ENCODE measurements at regions not wholly inside any gene's neighbourhood (a gene's known extent, or its start where the extent isn't known, plus 50 kb on each side); places are given as distances from the start of the nearest gene placed in this dataset.

DNA sequence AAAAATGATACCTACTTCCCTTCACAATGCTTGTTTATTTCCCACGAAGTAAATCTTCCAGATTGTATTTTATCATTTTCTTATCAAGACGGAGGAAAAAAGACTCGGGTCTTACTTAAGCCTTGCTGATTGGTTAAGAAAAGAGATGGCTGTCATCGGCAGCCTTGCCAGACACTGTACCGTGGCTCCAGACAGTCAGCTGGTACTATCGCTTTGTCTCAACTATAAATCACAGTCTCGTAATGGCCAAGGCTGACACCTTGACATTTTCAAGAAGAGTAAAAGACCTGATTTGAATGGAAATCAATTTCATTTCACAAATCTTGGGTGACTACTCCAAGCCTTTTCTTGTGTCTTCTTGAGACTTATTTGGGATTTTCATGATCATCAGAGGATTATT, 868.0 kb downstream of the USP25 start:
- DNase-seq, result no peak

DNA sequence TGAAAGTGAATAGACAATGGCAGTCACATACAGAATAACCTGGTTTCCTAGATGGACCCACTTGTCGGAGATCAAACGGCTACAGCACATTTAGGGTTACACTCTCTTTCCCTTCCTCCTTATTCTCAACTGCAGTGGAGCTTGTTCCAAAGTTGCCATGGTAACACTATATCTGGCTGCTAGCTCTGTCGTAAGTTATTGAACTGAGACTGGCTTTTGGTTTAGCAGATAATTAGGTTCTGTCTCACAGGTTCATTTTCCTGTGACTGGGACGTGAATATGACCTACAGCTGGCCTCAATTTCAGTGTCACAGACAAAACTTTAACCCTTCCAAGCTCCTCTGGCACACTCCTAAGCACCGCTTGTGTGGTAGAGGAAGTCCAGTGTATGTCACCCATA, 875.8 kb downstream of the USP25 start:
- no peak for DNase-seq

DNA sequence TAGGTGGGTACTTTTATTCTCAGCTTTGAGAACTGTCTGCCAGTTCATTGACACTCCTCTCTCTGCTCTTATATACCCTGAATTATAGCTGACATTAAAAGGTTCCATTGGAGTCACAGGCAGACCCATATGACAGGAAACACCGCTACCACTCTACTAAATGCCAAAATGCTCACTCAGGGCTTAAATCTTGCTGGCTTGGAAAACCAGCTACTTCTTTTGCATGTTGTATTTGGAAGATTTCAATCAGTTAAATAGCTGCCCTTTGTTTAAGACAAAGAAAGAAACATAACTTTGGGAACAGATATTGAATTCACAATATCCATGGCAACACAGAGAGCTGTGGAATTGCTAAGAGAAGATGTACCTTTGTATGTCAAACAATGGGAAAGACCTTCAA, 876.5 kb downstream of the USP25 start:
- DNase-seq, result no peak

DNA sequence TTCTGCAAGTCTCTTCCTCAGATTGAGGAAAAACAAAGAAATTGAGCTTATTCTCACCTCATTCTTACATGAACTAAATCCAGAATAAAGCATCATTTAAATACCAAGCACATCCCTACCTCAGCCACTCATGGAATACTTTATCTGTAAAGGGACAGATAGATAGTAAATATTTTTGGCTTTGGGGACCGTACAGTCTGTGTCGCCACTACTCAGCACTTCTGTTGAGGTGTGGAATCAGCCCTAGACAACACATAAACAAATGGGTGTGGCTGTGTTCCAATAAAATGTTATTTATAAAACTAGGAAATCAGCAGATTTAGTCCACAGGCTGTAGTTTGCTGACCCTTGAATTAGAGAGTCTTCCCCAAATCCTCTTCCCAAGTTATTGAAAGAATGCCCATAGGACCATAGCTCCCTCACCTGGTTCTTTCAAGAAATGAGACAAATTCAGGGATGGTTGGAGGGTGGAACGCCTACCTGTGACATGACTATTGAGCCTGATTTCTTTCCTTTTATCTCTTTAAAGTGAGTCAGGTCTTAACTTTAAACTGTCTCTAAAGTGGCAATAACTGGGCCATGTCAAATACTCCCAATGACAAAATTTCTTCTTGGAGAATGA, 878.5 kb downstream of the USP25 start:
- no peak for DNase-seq

DNA sequence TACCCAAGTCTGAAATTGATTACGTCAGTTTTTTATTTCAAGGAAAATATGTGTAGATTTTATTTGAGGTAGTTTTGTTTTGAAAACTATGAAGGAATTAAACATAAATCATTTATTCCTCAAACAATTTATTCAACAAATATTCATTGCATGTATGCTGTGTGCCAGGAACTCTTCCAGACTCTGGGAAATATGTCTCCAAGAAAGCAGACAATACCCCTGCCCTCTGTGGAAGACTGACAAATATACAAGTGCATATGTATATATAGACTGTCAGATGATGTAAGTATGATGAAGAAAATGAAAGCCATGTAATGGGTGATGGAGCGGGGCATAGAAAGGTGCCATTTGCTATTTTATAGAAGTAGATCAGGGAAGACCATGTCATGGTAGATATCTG, 889.5 kb downstream of the USP25 start:
- no peak for DNase-seq

DNA sequence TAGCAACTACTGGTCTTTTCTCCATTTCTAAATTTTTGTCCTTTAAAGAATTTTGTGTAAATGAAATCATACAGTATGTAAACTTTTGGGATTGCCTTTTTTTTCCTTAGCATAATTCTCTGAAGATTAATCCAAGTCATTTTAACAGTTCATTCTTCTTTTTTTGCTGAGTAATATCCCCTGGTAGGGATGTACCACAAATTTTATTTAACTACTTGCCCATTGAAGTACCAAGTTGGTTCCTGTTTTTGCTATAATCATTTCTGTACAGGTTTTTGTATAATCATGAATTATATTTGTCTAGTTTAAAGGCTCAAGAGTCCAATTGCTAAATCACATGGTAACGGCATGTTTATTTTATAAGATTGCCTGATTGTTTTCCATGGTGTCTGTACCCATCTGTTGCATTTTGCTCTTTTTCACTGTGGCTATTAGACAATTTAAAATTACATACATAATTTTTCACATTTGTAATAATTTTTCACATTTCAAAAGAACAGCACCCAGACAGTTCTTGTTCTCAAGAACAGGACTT, 891.1 kb downstream of the USP25 start:
- no peak for DNase-seq

DNA sequence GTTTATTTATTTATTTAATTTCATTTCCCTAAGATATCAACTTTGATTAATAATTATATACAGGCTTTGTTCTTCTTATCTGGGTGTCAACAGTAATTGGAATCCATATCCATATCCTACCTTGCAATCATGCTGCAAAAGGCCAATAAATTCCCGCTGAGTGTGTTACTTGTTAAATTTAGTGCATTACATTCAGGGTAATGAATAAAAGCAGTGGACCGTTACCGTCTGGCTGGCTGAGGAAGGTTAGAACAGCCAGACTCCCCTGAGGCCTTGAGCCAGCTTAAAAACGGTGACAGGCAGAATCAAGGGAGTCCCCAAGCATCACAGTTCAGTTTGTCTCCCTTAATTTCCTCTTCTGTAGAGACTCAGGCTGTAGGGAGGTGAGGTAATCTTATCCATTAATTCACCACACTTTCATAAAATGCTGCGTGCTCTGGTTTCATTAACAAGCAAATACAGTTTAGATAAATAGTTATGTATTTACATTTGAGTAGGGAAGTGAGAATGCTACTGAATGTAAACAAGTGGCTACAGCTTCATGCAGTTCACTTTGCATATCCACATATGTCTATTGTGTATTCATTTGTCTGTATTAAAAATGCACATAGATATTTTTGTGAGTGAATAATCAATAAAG, 888.2 kb upstream of the CXADR start:
- DNase-seq, result no peak

DNA sequence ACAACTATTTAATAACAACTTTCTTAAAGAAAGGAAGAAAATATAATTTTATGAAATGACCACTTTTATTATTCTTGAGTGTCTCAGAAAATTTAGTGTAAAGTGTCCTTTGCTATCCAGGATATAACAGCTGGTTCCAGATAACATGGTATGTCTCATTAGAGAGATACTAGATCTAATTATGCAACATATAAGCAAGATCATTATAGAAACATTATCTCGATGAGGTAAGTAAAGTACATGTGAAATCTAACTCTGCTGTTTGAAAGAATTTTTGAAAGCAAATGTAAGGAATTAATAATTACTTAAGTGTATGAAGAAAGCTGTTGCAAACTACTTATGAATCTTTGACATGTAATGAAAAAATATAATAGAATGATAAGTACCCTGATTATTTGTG, 887.4 kb upstream of the CXADR start:
- DNase-seq, result no peak

DNA sequence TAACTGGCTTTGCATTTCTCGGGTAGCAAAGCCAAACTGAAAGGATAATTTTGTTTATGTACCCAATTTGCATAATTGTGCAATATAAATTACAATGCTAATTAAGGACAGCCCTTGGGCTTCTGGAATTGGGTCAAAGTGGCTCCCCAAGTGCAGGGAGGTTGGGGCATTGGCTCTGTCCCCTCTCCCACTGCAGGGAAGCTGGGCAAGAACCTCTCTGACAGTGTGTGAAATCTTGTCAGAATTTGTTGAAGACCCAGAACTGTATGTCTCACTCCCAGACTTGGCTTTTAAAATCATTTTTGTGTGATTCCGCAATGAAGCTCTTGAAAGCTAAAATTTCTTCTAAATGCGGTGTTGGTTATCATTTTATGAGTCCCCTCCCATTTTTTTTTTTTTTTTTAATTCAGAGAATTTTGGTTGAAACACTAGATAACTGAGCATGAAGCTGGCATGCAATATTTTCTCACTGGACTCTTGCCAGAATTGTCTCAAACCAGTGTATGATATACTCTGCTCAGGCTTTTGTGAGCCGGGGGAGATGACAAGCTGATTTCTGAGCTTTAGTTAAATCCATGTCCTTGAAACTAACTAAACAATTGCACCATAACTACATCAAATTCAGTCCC, 878.9 kb upstream of the CXADR start:
- no peak for DNase-seq

DNA sequence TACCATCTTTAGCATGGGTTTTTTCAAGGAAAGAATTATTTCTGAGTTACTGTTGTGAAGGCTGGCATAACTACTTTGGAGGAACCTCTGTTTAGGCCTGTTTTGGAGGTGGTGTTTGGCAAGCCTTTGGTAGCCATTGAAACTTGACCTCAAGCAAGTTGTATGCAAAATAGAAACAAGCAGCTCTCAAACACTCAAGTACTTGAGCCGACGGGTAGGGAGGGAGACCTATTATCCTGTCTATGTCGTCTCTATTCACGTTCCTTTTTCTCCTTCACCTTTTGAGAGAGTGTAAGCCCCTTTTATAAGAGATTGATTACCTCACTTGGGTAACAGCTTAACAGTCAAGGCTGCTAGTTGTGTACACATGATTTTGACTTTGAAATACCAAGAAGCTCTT, 878.3 kb upstream of the CXADR start:
- no peak for DNase-seq

DNA sequence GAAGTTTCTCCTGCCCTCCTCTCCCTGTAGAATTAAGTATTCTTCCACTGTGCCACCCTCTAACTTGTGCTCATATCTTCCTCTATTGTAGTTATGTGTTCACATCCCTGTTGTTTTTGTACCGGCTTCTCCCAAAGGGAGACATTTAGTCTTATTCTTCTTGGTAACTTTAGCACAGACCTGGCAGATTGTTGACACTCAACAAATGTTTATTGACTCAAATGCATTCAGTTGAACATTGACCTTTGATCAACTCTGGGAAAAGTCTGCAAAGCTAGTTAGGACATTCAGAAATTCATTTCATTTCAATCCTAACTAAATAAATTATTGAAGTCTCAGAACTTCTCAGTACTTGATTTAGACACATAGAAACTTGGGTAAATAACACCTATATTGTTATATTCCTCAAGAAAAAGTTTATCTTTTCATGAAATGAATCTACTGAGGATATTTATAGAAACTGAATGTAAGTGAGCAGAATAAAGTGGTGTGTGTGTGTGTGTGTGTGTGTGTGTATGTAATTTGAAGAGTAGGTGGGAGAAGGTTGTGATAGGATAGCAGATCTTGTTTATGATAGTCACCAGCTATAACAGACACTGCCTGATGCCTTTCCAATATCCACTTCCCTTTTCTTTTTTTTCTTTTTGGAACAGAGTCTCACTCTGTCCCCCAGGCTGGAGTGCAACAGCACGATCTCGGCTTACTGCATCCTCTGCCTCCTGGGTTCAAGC, 872.4 kb upstream of the CXADR start:
- DNase-seq, result no peak

DNA sequence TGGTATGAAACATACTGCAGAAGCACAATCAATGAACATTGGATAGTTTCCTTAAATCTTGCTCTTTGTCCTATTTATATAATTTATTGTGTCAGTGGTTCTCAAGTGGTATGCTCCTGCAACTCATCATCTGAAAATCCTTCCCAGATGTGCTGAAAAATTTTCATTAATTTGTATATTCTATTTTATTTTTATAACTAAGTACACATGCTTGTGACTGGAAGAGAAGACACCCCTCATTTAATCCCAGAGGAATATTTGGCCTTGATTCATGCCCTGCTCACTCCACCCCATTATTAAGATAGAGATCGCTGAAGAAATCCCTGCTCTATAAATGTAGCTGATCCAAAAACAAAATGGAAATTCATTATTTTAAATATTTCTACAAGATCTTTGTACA, 870.5 kb upstream of the CXADR start:
- DNase-seq, result no peak

DNA sequence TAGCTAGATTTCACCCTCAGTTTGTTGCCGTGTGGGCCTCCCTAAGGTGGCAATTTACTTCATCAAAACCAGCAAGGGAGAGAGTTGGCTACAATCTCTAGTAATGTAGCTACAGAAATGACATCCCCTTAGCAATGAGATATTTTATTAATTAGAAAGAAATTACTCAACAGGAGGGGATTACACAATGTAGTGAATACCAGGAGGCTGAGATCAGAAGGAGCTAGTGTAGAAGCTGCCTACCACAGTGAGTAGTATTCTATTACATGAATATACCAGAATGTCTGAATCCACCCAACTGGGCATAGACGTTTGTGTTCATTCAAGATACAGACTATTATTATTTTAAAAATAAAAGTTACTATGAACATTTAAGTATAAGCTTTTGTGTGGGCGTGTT, 868.2 kb upstream of the CXADR start:
- DNase-seq, result no peak

DNA sequence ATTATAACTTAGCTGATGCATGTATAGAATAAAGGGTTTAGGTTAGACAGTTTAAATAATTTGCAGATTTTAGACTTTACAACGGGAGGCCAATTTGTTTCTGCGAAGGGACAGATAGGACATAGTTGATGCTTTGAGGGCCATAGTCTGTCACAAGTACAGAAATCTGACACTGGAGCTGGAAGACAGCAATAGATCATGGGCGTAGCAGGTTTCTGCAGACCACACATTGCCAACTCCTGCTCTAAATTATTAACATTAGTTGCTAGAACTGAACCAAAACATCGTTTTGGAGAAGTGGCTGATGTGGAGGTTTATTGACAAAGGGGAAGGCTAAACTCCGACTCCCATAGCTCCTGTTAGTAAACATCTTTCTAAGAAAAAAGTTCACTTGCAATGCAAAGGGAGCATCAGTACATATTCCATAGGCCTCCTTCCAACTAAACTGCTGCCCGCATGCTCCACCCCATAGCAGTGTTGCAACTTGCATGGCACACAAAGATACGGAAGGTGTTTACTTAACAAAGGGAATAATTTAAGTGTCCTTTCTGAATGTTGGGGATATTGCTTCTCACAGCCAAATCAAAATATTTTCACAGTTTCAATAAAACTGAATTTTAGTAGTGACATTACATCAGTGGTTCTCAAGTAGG, 862.0 kb upstream of the CXADR start:
- DNase-seq, result no peak

DNA sequence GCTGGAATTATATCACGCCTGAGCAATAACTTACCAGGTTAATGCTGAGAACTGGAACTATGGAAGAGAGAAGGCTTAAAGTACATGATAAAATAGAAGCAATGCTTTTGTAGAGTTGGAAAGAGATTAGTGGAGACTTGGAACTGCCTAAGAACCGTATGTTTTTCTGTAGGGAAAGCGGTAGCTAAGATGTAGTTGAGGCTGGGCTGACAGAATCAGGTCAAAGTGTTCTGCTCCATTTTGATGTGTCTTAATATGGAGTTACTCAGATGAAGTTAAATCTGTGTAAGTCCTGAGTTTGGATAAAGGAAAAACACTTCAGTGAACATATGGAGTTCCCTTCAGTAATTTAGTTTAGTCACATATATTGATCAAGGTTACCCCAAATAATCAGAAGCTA, 860.9 kb upstream of the CXADR start:
- DNase-seq, result no peak

DNA sequence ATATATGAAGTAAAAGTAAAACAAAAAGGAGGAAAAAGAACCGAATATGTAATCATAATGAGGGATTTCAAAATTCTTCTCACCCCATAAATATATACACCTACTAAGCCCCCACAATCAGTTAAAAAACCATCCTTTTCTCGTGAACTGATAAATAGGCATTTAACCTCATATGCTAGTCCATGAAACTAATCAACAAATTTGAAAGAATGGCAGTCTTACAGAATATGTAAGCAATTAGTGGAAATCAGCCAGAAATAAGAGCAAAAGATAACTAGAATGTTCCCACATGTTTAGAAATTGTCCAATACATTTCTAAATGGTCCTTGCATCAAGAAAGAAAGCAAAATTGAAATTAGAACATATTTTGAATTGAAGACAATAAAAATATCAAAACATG, 849.4 kb upstream of the CXADR start:
- no peak for DNase-seq

DNA sequence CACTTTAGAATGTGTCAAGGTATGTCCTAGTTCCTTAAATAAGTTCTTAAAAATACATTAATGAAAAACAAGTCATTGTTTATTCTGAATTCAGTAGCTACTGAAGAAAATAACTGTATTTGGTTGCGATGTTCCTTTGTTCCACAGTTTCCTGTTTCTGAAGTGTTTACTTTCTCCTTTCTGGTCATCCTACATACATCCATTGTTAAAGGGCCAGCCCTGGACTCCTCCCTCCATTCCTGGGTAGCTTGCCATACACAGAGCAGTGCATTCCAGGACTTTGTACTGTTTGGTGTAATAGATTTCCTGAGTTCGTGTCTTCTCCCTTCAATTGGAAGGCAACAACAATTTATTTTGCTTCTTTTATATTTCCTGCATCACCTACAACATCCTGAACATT, 845.4 kb upstream of the CXADR start:
- DNase-seq, result no peak

DNA sequence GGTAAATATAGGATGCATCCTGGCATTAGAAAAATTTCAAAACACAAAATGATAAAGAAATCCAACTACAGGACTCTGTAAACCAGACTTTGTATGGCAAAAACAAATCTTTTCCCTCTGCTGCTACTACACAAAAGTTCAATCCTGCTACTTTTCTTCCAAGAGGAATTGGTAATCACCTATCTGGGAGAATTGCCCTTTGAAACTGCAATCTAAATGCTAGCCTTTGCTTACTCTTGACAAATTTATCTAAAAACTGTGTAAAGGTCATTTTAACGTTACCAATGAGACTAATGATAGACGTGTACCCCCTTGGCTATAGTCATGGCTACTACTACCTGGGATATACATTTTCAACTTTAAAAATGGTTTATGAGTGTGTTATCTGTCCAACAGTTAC, 837.9 kb upstream of the CXADR start:
- DNase-seq, result no peak

DNA sequence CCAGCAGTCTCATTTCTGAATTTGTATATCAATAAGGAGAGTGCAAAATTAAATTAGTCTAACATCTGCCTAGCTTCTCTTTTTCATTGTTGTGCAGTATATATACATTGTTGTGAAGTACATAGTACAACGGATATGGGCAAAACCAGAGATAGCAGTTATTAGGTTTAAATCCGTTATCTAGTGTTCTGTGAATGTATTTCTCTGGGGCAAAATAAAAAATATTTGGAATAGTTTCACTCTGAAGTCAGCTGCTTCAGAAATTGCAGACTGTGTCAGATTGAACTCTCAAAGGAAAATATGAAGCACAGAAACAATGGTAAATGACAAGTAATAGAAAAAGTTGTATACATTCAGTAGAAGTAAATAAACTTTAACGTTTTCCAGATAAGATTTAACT, 836.5 kb upstream of the CXADR start:
- no peak for DNase-seq

DNA sequence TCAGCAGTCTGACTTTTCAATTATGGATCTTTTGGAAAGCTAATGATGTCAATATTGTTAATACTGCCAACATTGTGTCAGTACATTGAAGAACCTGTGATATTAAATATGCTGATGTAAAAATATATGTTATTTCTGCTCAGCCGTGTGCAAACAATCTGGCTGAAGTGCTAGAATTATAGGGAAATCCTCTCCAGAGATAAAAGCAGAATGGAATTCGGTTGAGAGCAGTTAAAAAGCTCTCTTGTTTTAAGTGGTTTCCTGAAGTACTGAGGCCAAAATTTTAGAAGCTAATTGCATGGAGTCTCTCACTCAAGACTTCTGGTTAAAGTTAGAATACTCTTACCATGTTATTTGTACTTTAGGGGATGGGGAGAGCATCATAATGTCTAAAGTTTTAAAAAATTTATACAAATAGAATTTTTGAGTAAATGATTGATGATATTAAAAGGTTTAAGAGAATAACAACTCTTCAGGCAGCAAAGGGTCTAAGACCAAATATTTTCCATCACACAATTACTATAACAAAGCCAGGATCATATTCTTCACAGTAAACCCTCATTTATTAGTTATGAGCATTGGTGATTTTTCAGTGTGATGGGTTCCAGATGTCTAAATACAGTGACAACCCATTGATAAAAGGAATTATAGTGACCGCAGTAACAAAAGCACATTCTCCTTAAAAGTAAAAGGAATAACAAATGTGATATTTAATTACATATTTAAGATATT, 834.2 kb upstream of the CXADR start:
- no peak for DNase-seq

DNA sequence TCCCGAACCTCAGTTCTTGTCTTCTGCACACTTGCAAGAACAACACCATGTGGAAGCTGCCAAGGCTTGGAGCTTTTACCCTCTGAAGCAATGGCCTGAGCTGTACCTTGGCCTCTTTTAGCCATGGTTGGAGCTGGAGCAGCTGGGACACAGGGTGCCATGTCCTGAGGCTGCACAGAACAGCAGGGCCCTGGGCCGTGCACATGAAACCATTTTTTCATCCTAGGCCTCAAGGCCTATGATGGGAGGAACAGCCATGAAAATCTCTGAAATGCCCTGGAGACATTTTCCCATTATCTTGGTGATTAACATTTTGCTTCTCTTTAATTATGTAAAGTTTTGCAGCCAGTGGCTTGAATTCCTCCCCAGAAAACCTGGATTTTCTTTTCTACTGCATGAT, 817.8 kb upstream of the CXADR start:
- no peak for DNase-seq

DNA sequence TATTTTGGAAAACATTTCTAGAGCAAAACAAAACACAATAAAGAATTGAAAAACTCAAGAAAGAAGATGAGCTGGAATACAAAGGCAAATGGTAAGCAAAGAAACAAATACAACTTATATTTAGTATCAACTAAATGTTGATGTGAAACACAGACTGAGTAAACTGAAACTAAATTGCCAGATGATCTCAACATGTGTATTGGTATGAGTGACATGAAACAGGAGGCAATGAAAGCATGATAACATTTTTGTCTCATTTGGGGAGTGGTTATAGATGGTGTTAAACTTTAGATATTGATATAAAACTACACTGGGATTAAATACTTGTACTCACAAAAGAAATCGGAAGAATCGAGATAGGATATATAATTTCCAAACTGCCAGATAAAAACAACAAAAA, 805.6 kb upstream of the CXADR start:
- DNase-seq, result no peak
